Neural cell (in vitro differentiated cells): ENCODE measurements at regions not wholly inside any gene's neighbourhood (a gene's known extent, or its start where the extent isn't known, plus 50 kb on each side); places are given as distances from the start of the nearest gene placed in this dataset.

Experiments used
- RAD21 ChIP-seq: fragments of 450-650 bp; conservative IDR thresholded peaks from 2 replicates; pipeline ENCODE4 v1.6.1; 2014; ENCODE audit warnings: antibody characterized with exemption, mild to moderate bottlenecking, moderate library complexity
- TF ChIP-seq, protein P1 (sequence below): fragments of 450-650 bp; IDR thresholded peaks from 2 replicates; pipeline ENCODE4 v1.5.1; 2014; ENCODE audit warnings: antibody characterized with exemption, mild to moderate bottlenecking, moderate library complexity; ENCODE audit not compliant: poor library complexity, severe bottlenecking

DNA sequence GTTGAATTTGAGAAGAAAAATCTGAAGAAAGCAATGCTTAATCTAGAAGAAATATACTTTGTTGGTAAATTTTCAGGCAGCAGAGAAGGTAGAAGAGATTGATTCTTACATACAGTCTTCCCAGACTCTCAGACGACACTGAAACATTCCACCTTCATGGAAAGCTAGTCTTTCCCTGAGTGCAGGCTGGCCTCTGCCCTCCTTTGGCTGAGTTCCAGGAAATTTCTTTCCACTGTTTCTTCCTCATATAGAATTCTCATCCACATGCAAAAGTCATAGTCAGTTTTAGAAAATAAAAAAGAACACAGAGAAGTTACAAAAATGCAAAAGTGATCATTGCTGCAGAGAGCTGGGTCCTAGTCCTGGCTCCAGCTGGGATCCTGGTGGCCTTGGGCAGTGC lies 142.5 kb upstream of the PRR23C start:
- TF ChIP-seq, protein P1, sequence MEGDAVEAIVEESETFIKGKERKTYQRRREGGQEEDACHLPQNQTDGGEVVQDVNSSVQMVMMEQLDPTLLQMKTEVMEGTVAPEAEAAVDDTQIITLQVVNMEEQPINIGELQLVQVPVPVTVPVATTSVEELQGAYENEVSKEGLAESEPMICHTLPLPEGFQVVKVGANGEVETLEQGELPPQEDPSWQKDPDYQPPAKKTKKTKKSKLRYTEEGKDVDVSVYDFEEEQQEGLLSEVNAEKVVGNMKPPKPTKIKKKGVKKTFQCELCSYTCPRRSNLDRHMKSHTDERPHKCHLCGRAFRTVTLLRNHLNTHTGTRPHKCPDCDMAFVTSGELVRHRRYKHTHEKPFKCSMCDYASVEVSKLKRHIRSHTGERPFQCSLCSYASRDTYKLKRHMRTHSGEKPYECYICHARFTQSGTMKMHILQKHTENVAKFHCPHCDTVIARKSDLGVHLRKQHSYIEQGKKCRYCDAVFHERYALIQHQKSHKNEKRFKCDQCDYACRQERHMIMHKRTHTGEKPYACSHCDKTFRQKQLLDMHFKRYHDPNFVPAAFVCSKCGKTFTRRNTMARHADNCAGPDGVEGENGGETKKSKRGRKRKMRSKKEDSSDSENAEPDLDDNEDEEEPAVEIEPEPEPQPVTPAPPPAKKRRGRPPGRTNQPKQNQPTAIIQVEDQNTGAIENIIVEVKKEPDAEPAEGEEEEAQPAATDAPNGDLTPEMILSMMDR, result no peak
- no peak for TF ChIP-seq RAD21
